ENCODE measurements at regions not wholly inside any gene's neighbourhood (a gene's known extent, or its start where the extent isn't known, plus 50 kb on each side); places are given as distances from the start of the nearest gene placed in this dataset.

DNA sequence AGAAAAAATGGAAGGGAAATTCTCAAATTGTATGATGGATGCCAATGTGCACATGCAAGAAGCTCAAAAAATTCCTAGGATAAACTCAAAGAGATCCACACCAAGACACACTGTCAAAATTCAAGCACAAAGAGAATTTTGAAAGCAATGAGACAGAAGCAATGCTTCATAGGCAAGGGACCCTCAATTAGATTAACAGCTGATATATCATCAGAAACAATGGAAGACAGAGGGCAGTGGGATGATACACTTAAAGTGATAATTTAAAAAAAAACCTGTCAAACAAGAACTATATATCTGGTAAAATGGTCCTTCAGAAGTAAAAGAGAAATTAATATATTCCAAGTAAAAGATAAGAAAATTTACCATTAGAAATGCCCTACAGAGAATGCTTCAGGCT lies 306.3 kb upstream of the PCDH7 start:
- Histone ChIP-seq H3K4me1 (no peaks in the 10 kb centered on the region), H3K27me3 (no peaks in the 10 kb centered on the region), H3K27ac (no peak overlapping the region), H3K4me3 (no peak overlapping the region), H3K9me3 (peaks cover 18% of the 10 kb centered on the region), H3K36me3 (no peaks in the 10 kb centered on the region)
- no peak for TF ChIP-seq POLR2AphosphoS5 (IDR thresholded peaks at IDR 0.05)
- TF ChIP-seq, protein P1, sequence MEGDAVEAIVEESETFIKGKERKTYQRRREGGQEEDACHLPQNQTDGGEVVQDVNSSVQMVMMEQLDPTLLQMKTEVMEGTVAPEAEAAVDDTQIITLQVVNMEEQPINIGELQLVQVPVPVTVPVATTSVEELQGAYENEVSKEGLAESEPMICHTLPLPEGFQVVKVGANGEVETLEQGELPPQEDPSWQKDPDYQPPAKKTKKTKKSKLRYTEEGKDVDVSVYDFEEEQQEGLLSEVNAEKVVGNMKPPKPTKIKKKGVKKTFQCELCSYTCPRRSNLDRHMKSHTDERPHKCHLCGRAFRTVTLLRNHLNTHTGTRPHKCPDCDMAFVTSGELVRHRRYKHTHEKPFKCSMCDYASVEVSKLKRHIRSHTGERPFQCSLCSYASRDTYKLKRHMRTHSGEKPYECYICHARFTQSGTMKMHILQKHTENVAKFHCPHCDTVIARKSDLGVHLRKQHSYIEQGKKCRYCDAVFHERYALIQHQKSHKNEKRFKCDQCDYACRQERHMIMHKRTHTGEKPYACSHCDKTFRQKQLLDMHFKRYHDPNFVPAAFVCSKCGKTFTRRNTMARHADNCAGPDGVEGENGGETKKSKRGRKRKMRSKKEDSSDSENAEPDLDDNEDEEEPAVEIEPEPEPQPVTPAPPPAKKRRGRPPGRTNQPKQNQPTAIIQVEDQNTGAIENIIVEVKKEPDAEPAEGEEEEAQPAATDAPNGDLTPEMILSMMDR (IDR thresholded peaks at IDR 0.05) = no peak
- no peak for TF ChIP-seq POLR2A (IDR thresholded peaks at IDR 0.05)
- TF ChIP-seq EP300 (IDR thresholded peaks at IDR 0.05) = no peak
- DNase-seq (ENCODE audit: low spot score in 2 of 2) = no peak

DNA sequence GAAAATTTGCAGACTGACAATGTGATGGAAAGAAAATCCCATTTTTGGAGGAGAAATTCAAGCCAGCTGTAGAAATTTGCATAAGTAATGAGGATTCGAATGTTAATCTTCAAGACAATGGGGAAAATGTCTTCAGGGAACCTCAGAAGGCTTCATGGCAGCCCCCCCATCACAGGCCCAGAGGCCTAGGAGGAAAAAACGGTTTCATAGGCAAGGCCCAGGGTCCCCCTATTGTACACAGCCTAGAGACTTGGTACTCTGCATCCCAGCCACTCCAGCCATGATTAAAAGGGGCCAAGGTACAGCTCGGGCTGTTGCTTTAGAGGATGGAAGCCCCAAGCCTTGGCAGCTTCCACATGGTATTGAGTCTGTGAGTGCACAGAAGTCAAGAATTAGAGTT lies 303.6 kb upstream of the PCDH7 start:
- Histone ChIP-seq H3K9me3 (peaks cover 18% of the 10 kb centered on the region), H3K4me3 (no peak overlapping the region), H3K36me3 (no peaks in the 10 kb centered on the region), H3K27ac (no peak overlapping the region), H3K4me1 (no peaks in the 10 kb centered on the region), H3K27me3 (no peaks in the 10 kb centered on the region)
- DNase-seq (ENCODE audit: low spot score in 2 of 2) = no peak
- WGBS = 63% methylated on average over 3 of the region's 3 CpGs
- TF ChIP-seq POLR2AphosphoS5 (IDR thresholded peaks at IDR 0.05) (no peak), EP300 (IDR thresholded peaks at IDR 0.05) (no peak), POLR2A (IDR thresholded peaks at IDR 0.05) (no peak)
- TF ChIP-seq, protein P1 (IDR thresholded peaks at IDR 0.05) = no peak

DNA sequence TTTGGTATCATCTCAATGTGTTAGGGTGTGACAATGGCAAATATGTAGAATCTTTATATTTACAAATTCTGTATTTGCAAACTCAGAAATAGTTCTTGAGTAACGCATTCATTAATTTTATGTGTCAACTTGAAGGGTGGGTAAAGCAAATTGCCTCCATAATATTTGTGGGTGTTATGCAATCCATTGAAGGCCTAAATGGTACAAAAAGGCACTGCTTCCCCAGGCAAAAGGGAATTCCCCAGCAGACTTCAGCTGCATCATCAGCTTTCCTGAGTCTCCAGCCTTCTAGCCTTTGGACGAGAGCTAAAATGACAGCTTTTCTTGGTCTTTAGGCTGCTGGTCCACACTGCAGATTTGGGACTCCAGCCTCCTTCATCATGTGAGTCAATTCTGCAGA lies 292.2 kb upstream of the PCDH7 start:
- H3K9me3 ChIP-seq = peaks cover 4% of the 10 kb centered on the region
- H3K27me3 ChIP-seq = no peaks in the 10 kb centered on the region
- no peak for TF ChIP-seq POLR2A (IDR thresholded peaks at IDR 0.05)
- TF ChIP-seq, protein P1 (IDR thresholded peaks at IDR 0.05) = no peak
- TF ChIP-seq EP300 (IDR thresholded peaks at IDR 0.05) = no peak
- no peak for TF ChIP-seq POLR2AphosphoS5 (IDR thresholded peaks at IDR 0.05)
- H3K27ac ChIP-seq = no peak overlapping the region
- H3K4me1 ChIP-seq = no peaks in the 10 kb centered on the region
- WGBS = 66% methylated on average over 2 of the region's 2 CpGs
- H3K36me3 ChIP-seq = no peaks in the 10 kb centered on the region
- no peak for DNase-seq (ENCODE audit: low spot score in 2 of 2)
- no peak overlapping the region for H3K4me3 ChIP-seq

DNA sequence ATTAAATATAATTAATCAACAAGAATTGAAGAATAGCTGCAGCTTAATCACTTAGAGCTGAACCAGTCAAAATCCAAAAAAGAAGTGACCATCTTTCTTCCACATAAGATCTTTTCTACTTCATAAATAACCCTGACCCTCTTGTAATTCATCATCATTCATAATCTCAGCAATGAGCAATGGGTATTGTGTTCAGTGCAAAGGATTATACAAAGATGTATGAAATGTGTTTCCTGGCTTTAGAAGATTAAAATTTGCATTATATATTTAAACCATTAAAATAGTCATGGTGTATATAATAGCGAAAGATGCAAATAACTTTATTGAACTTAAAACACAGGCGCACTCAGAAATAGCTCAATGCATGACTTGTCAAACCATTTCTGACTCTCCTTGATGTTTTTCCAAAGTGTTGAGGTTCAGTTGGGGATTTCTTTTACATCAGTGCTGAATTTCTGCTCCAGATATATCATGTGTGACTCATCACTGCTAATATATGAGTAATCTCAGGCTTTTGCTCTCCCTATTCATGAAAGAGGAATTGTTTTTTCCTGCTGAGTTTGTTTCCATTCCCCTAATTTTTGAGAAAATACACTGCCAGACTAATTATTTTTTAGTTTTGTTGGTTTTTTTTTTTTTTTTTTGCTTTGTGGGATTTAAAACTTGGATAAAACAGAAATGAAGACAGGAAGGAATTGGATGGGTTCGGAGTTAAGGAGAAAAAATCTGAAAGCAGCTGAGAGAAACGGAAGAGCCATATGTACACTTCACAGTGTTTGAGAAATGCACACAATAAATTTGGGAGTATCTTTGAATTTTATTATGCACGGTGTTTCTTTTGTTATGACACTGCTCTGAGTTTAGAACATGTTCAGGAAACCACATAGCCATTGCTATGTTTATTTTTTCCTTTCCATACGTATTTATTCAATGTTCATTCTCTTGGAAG lies 290.1 kb upstream of the PCDH7 start:
- no peak for DNase-seq (ENCODE audit: low spot score in 2 of 2)
- Histone ChIP-seq H3K27ac (no peak overlapping the region), H3K36me3 (no peaks in the 10 kb centered on the region), H3K4me1 (no peaks in the 10 kb centered on the region), H3K4me3 (no peak overlapping the region), H3K9me3 (no peaks in the 10 kb centered on the region), H3K27me3 (no peaks in the 10 kb centered on the region)
- TF ChIP-seq EP300 (IDR thresholded peaks at IDR 0.05) = no peak
- no peak for TF ChIP-seq POLR2AphosphoS5 (IDR thresholded peaks at IDR 0.05)
- TF ChIP-seq, protein P1 (IDR thresholded peaks at IDR 0.05) = no peak
- TF ChIP-seq POLR2A (IDR thresholded peaks at IDR 0.05) = no peak
- WGBS = 57% methylated on average over 6 of the region's 6 CpGs

DNA sequence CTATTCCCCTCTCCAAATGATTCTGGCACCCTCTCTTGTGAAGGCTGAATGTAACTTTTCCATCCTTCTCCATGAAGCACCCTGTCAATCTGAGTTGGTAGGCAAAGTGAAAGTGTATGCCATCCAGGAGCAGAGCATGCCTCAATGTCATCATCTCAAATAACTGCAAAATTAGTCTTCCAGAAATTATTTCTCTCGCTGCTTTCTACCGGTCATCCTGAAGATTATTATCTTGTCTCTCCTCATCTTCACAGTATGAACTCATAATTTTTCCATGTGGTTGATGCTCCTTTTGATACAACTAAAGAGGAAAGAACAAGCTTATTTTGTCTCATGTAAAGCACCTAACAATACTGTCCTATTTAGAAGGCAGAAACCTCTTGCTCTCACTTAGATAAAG lies 285.5 kb upstream of the PCDH7 start:
- Histone ChIP-seq H3K9me3 (no peaks in the 10 kb centered on the region), H3K4me3 (no peak overlapping the region), H3K36me3 (no peaks in the 10 kb centered on the region), H3K4me1 (no peaks in the 10 kb centered on the region), H3K27ac (no peak overlapping the region), H3K27me3 (no peaks in the 10 kb centered on the region)
- TF ChIP-seq EP300 (IDR thresholded peaks at IDR 0.05) (no peak), POLR2AphosphoS5 (IDR thresholded peaks at IDR 0.05) (no peak), POLR2A (IDR thresholded peaks at IDR 0.05) (no peak)
- TF ChIP-seq, protein P1 (IDR thresholded peaks at IDR 0.05) = no peak
- DNase-seq (ENCODE audit: low spot score in 2 of 2) = no peak
- WGBS = 49% methylated on average over 2 of the region's 2 CpGs

Data from suprapubic skin (tissue), 4 donors.